Activated CD4-positive, alpha-beta T cell treated with anti-CD3 and anti-CD28 coated beads for 36 hours (primary cell): ENCODE measurements at regions not wholly inside any gene's neighbourhood (a gene's known extent, or its start where the extent isn't known, plus 50 kb on each side); places are given as distances from the start of the nearest gene placed in this dataset.
A peak's percentile ranks its signal among the peaks of the same experiment; 100 is the strongest.
"Not testable (repeated sequence)": the region's sequence is repeated elsewhere in the genome, so short reads cannot be mapped to it uniquely, and the experiment has no call there.

ENCODE experiments used
- ATAC-seq: fragments of 200-7000 bp; cut with Tn5 transposase; one replicate; pipeline ENCODE4 v1.10.0; 2021; ENCODE audit warnings: mild to moderate bottlenecking, moderate library complexity
- CTCF ChIA-PET: fragments of 350-600 bp; sonication (Branson Sonifier 250); formaldehyde crosslinking; loops from one replicate; lab custom pipeline; 2021; ENCODE audit warnings: antibody characterized with exemption; lab: Charles Lee
- POLR2A ChIA-PET: fragments of 350-600 bp; sonication (Branson Sonifier 250); formaldehyde crosslinking; loops from one replicate; lab custom pipeline; 2021; ENCODE audit warnings: antibody characterized with exemption, inconsistent platforms; lab: Charles Lee
- DNase-seq: peaks from one replicate; pipeline ENCODE4 v3.0.0-alpha.2; 2020
- H3K27ac Mint-ChIP-seq: one replicate; pipeline ENCODE4 v1.8.0; 2021; ENCODE audit warnings: mixed read lengths
- H3K27me3 Mint-ChIP-seq: one replicate; pipeline ENCODE4 v1.8.0; 2021; ENCODE audit warnings: mixed read lengths
- H3K36me3 Mint-ChIP-seq: one replicate; pipeline ENCODE4 v1.8.0; 2021; ENCODE audit warnings: low read depth, mixed read lengths
- H3K4me1 Mint-ChIP-seq: one replicate; pipeline ENCODE4 v1.8.0; 2021; ENCODE audit warnings: mixed read lengths
- H3K4me3 Mint-ChIP-seq: one replicate; pipeline ENCODE4 v1.8.0; 2021; ENCODE audit warnings: mild to moderate bottlenecking, moderate library complexity, mixed read lengths
- H3K9me3 Mint-ChIP-seq: one replicate; pipeline ENCODE4 v1.8.0; 2021; ENCODE audit warnings: low read depth, mixed read lengths
- intact Hi-C, 2 experiments: fragments of 100-400 bp; cut with DNase I in 1 of 2; cut with micrococcal nuclease in 1 of 2; formaldehyde crosslinking; loops; one replicate each; pipeline versions ENCODE4 v1.14.2 to v1.15.1; 2022 to 2024; cut with DNase I, micrococcal nuclease

DNA sequence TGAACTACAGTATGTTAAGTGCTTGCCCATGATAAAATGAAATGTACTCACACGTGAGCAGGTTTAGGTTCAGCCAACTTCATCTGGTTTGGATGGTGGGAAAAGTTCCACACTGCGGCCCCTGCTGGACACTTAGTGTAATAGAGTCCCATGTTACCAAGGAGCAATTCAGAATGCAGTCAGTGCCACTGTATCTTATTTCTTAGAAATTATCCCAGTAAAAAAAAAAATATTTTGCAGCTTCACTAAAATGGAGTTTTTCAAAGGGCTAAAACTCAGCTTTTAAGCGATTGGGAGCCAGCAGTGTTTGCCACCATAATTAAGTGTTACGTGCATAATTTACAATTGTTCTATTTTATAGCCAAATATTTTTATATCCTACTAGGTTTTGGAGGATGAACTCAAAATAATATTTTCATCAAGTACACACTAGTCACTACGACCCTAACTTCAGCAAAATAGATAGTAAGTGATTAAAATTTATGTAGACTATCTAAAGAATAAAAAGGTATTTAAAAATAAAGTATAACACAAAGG lies 371.7 kb upstream of the GBE1 start:
- Mint-ChIP-seq H3K9me3 (no peaks in the 10 kb centered on the region), H3K27ac (no peak overlapping the region), H3K4me1 (no peaks in the 10 kb centered on the region), H3K36me3 (no peaks in the 10 kb centered on the region), H3K27me3 (peaks cover 2% of the 10 kb centered on the region), H3K4me3 (no peak overlapping the region)
- POLR2A ChIA-PET, result no interaction called here
- peak; percentile 68 for DNase-seq
- intact Hi-C loops, result loop anchor here (1.0 to 10.0 kb wide), 7 partner anchors 221 to 831 kb away; no protein-coding TSS in a partner anchor
- peak; percentile 61 for ATAC-seq
- CTCF ChIA-PET, result interaction anchor here (0.6 to 1.6 kb wide), 7 partner anchors 11 to 664 kb away, joined by 3 to 6 read pairs (median 3); no protein-coding TSS in a partner anchor

DNA sequence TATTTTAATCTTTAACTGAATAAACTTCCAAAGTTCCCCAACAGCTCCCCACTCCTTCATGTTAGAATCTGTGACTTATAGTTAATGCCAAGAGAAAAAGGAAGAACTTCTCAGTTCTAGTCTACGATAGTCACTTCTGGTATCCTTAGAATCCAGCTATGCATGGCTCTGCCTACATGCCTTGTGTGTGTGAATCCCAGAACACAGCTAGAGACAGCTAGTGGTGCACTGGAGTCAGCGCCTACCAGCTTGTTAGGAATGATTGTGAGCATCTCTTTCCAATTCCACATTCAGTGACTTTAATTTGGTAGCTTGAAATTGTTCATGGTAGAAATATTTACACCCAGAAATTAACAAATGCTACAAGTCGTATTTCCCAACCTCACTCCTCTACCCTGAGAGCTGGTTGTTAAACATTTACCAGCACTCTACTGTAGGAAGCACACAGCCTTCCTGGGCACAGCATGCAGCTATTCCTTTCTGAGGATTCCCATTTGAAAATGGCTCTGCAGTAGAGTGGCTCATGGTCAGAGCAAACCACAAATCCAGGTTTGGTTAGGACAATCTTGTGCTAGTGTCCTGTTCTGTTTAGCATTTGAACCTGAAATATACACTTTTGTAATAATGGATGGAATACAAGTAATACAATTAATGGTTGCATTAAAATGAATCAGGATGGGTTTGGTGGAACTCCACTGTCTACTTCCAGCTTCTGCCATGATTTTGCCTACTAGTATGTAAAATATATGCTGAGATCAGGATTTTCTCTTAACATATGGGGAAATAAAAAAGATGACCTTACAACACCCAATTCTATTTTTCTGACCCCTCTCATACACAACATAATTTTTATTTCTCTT lies 371.0 kb upstream of the GBE1 start:
- ChIA-PET CTCF (interaction anchor here (0.6 to 1.6 kb wide), 7 partner anchors 10 to 649 kb away, joined by 3 to 6 read pairs (median 3); no protein-coding TSS in a partner anchor), POLR2A (no interaction called here)
- no peaks in the 10 kb centered on the region for H3K4me1 Mint-ChIP-seq
- peaks cover 2% of the 10 kb centered on the region for H3K27me3 Mint-ChIP-seq
- intact Hi-C loops, result loop anchor here (1.0 to 10.0 kb wide), 7 partner anchors 220 to 830 kb away; no protein-coding TSS in a partner anchor
- H3K4me3 Mint-ChIP-seq, result no peak overlapping the region
- no peaks in the 10 kb centered on the region for H3K9me3 Mint-ChIP-seq
- DNase-seq, result no peak
- H3K27ac Mint-ChIP-seq, result no peak overlapping the region
- no peak for ATAC-seq
- H3K36me3 Mint-ChIP-seq, result no peaks in the 10 kb centered on the region

DNA sequence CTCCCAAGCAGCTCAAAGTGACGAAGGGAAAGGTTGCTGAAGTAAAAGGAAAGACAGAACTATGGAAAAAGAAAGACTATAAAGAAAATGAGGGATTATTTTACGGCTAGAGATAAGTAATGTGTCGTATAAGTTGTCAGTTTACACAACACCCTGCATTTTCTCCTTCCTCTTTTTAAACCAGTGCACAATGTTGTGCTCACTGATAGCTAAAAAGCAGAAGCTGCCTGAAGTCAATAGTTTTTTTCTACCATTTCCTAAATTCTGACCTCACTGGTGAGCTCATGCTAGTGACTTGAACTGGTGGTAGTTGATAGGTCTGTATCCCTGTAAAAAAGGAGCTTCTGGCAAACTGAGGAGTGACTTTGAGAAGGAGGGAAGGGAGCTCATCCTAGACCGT lies 368.6 kb upstream of the GBE1 start:
- intact Hi-C loops, result loop anchor here (5.0 to 10.0 kb wide), 4 partner anchors 218 to 828 kb away; no protein-coding TSS in a partner anchor
- Mint-ChIP-seq H3K4me3 (no peak overlapping the region), H3K36me3 (no peaks in the 10 kb centered on the region), H3K27ac (no peak overlapping the region), H3K4me1 (no peaks in the 10 kb centered on the region), H3K9me3 (no peaks in the 10 kb centered on the region), H3K27me3 (peaks cover 2% of the 10 kb centered on the region)
- ChIA-PET POLR2A (no interaction called here), CTCF (interaction anchor here (0.5 to 1.2 kb wide), 3 partner anchors 16 to 747 kb away, joined by 3 to 5 read pairs (median 3); no protein-coding TSS in a partner anchor)
- no peak for ATAC-seq
- no peak for DNase-seq

DNA sequence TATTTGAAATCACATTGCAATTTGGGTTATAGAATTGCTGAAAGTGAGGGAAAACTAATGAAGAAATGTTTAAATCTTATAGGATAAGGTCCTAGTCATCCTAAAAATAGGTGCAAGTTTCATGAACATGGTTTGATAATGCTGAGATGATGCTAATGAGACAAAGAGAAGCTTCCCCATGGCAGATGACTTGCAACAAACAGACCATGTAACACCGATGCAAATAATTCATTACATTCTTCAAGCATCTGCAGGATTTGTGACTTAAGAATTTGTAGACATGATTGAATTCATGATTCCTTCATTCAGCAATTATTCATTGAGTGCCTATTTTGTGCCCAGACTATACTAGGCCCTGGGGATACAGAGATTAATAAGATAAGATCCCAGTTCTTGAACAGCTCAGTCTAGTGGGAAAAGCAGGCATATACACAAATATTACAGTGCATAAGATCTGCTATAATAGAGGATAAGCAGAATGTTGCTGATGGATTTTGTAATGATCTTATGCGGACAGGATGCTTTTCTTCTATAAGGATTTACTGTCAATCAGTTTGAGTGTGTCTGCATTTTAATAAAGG lies 367.9 kb upstream of the GBE1 start:
- Mint-ChIP-seq H3K9me3 (no peaks in the 10 kb centered on the region), H3K27ac (no peak overlapping the region), H3K4me1 (no peaks in the 10 kb centered on the region), H3K27me3 (peaks cover 2% of the 10 kb centered on the region), H3K4me3 (no peak overlapping the region), H3K36me3 (no peaks in the 10 kb centered on the region)
- ATAC-seq, result no peak
- DNase-seq, result no peak
- intact Hi-C loops, result no loop called here
- POLR2A ChIA-PET, result no interaction called here
- CTCF ChIA-PET, result interaction anchor here (0.5 to 1.2 kb wide), 2 partner anchors 462 to 747 kb away, joined by 3 to 5 read pairs; no protein-coding TSS in a partner anchor

DNA sequence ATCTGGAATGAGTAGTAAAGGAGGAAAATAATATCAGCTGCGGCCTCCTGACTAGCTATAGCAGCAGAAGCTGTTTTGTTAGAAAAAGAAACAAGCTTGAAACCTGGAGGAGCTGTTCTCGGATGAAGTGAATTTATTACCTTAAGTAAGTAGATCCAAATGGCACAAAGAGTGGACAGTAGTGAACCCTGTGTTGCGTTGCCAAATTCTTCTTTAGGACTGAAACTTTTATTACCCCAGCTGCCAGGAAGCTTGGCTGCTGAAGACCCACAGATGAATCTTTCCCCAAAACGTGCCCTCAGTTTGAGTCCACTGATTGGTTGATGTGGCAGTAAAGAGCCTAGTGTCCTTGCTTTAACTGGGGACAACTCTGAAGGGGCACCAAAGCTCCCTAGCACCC lies 366.8 kb upstream of the GBE1 start:
- intact Hi-C loops, result no loop called here
- Mint-ChIP-seq H3K9me3 (no peaks in the 10 kb centered on the region), H3K27me3 (peaks cover 2% of the 10 kb centered on the region), H3K36me3 (no peaks in the 10 kb centered on the region), H3K27ac (no peak overlapping the region), H3K4me1 (no peaks in the 10 kb centered on the region), H3K4me3 (no peak overlapping the region)
- ChIA-PET POLR2A (no interaction called here), CTCF (no interaction called here)
- DNase-seq (no peak), ATAC-seq (no peak)

DNA sequence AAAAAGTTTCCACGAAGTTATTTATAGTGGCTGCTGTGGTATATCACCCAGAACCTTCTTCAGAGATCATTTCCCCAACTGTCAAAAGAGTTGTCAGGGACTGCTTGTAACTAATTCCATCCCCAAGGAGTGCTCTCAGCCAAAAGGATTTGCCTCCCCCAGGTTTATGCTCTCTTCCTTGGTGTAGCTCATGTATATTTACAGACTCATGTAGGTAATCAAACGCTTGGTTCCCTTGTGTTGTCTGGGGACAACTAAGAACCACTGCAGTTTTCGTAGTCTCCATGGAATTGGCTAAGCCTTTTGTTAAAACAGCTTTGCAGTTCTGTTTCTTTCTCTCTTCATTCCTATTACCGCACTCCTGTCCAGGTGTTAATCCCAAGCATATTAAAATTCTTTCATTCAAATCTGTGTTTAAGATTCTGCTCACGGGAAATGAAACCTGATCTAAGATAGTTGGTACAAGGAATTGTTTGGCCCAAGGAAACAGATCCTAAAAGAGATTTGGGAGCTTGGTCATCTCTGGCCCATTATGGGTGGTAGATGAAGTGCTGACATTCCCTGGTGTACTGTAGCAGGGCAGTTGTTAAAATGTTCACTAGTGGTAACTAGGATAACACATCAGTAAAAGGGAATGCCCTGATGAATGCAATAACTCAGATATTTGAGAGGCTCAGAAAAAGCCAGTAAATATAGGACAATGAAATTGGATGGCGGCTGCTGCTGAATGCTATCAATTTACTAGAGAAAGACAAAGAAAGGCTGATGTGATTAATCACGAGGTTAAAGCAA lies 361.3 kb upstream of the GBE1 start:
- Mint-ChIP-seq H3K27me3 (no peaks in the 10 kb centered on the region), H3K4me1 (no peaks in the 10 kb centered on the region), H3K9me3 (peaks cover 2% of the 10 kb centered on the region), H3K36me3 (no peaks in the 10 kb centered on the region), H3K27ac (no peak overlapping the region), H3K4me3 (no peak overlapping the region)
- POLR2A ChIA-PET, result no interaction called here
- CTCF ChIA-PET, result interaction anchor here (1.3 kb wide), 1 partner anchor 10 kb away, joined by 3 read pairs; no protein-coding TSS in a partner anchor
- intact Hi-C loops, result no loop called here
- DNase-seq (no peak), ATAC-seq (no peak)

DNA sequence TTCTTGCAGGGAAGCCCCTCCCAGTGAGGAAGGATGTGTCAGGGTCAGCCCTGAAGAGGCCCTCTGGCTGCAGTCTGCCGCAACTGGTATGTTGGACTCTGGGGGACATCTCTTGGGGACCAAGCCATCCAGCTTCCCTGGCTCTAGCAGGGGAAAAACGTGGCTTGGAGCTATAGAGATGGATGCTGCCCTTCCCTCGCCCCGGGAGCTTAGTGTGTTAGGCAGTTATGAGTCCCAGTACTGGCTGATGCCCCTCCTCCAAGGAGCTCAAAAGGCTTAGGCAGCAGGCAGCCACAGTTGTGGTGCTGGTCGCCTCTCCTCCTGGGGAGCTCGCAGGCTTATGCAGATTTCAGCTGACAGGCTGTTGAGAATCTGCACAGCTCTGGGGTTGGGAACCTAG lies 353.1 kb upstream of the GBE1 start:
- intact Hi-C loops, result no loop called here
- no peak overlapping the region for H3K4me3 Mint-ChIP-seq
- no peaks in the 10 kb centered on the region for H3K4me1 Mint-ChIP-seq
- DNase-seq, result no peak
- no peak for ATAC-seq
- no peaks in the 10 kb centered on the region for H3K27me3 Mint-ChIP-seq
- ChIA-PET POLR2A (no interaction called here), CTCF (interaction anchor here (0.6 kb wide), 1 partner anchor 165 kb away, joined by 4 read pairs; no protein-coding TSS in a partner anchor)
- H3K27ac Mint-ChIP-seq, result no peak overlapping the region
- H3K36me3 Mint-ChIP-seq, result no peaks in the 10 kb centered on the region
- H3K9me3 Mint-ChIP-seq, result peaks cover 8% of the 10 kb centered on the region

DNA sequence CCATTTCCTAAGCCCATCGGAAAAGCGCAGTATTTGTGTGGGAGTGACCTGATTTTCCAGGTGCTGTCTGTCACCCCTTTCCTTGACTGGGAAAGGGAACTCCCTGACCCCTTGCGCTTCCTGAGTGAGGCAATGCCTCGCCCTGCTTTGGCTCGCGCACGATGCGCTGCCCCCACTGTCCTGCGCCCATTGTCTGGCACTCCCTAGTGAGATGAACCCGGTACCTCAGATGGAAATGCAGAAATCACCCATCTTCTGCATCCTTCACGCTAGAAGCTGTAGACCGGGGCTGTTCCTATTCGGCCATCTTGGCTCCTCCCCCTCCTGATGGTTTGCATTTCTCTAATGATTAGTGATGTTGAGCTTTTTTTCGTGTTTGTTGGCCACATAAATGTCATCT lies 349.3 kb upstream of the GBE1 start:
- H3K9me3 Mint-ChIP-seq, POLR2A ChIA-PET, CTCF ChIA-PET, H3K4me3 Mint-ChIP-seq, ATAC-seq, H3K27me3 Mint-ChIP-seq, DNase-seq, H3K27ac Mint-ChIP-seq, H3K4me1 Mint-ChIP-seq, H3K36me3 Mint-ChIP-seq, intact Hi-C loops: not testable (repeated sequence)

DNA sequence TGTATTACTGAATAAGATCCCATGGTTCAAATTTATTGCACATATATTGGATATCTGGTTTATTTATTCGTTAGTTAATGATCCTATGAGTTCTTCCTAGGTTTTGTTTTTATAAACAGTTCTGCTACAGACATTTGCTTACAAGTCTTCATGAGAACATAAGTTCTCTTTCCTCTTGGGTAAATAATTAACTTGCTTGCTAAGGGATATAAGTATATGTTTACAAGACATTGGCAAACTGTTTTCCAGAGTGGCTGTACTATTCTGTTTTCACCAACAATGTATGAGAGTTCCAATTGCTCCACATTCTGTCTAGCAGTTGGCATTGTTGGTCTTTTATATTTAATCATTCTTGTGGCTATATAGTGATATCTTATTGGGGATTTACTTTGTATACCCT lies 341.8 kb upstream of the GBE1 start:
- POLR2A ChIA-PET, result no interaction called here
- CTCF ChIA-PET, result no interaction called here
- Mint-ChIP-seq H3K9me3 (peaks cover 3% of the 10 kb centered on the region), H3K36me3 (no peaks in the 10 kb centered on the region), H3K4me1 (no peaks in the 10 kb centered on the region), H3K27ac (no peak overlapping the region), H3K27me3 (no peaks in the 10 kb centered on the region), H3K4me3 (no peak overlapping the region)
- no peak for ATAC-seq
- intact Hi-C loops, result loop anchor here in 1 of 2 experiments (5.0 kb wide), 1 partner anchor 336 kb away; no protein-coding TSS in a partner anchor
- DNase-seq, result no peak

DNA sequence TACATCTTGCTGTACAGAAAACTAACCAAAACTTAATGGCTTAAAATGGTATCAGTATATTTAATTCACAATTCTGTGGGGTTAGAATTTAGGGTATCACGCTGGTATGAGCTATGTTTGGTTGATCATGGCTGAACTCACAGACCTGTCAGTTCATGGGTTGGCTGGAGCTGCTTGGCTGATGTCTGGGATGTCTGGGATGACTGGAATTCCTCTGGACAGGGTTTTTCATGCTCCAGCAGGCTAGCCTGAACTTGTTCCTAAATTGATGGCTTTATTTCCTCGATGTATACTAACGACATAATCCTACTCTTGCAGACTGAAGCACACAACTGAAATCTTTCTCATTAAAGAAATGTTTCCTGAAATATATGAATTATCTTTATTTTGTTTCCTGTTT lies 338.9 kb upstream of the GBE1 start:
- POLR2A ChIA-PET, result no interaction called here
- CTCF ChIA-PET, result no interaction called here
- intact Hi-C loops, result loop anchor here in 1 of 2 experiments (5.0 kb wide), 1 partner anchor 333 kb away; no protein-coding TSS in a partner anchor

DNA sequence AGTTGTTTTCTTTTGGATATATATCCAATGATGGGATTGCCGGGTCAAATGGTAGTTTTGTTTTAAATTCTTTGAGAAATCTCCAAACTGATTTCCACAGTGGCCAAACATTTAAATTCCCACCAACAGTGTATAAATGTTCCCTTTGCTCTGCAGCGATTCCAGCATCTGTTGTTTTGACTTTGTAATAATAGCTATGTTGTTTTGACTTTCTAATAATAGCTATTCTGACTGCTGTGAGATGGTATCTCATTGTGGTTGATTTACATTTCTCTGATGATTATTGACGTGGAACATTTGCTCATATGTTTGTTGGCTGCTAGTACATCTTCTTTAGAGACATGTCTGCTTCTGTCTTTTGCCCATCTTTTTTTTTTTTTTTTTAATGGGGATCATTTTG lies 332.2 kb upstream of the GBE1 start:
- Mint-ChIP-seq H3K27me3 (no peaks in the 10 kb centered on the region), H3K36me3 (no peaks in the 10 kb centered on the region), H3K9me3 (peaks cover 6% of the 10 kb centered on the region), H3K4me1 (no peaks in the 10 kb centered on the region), H3K4me3 (no peak overlapping the region), H3K27ac (no peak overlapping the region)
- DNase-seq (no peak), ATAC-seq (no peak)
- ChIA-PET CTCF (no interaction called here), POLR2A (no interaction called here)
- intact Hi-C loops, result no loop called here

More for the DNA sequence above, 338.9 kb upstream of the GBE1 start:
- Mint-ChIP-seq H3K4me3 (no peak overlapping the region), H3K36me3 (no peaks in the 10 kb centered on the region), H3K27ac (no peak overlapping the region), H3K27me3 (no peaks in the 10 kb centered on the region), H3K9me3 (peaks cover 3% of the 10 kb centered on the region), H3K4me1 (no peaks in the 10 kb centered on the region)
- DNase-seq, result no peak
- no peak for ATAC-seq
